Transverse colon (tissue), 4 donors: ENCODE measurements at regions not wholly inside any gene's neighbourhood (a gene's known extent, or its start where the extent isn't known, plus 50 kb on each side); places are given as distances from the start of the nearest gene placed in this dataset.

ENCODE experiments used
- CTCF ChIP-seq, 5 experiments: fragments of 200-600 bp in 3 of 5; fragments of 450-650 bp in 2 of 5; sonication (generic) in 3 of 5; IDR thresholded peaks; 1 replicate in 2 of 5; 2 replicates in 3 of 5; pipeline ENCODE4 v1.5.1; 2016 to 2017; ENCODE audit warnings: antibody characterized with exemption in 5 of 5, inconsistent platforms in 3 of 5, mild to moderate bottlenecking in 2 of 5, moderate library complexity in 1 of 5
- EP300 ChIP-seq: sonication (generic); formaldehyde crosslinking; IDR thresholded peaks from one replicate; pipeline ENCODE4 v1.6.1; 2017; ENCODE audit warnings: antibody characterized with exemption, low read depth
- POLR2A ChIP-seq: fragments of 450-650 bp; IDR thresholded peaks from one replicate; pipeline ENCODE4 v1.6.1; 2016; ENCODE audit warnings: antibody characterized with exemption, mild to moderate bottlenecking, moderate library complexity
- POLR2AphosphoS5 ChIP-seq, 3 donors: sonication (generic); formaldehyde crosslinking; IDR thresholded peaks; one replicate each; pipeline ENCODE4 v1.6.1; 2016; ENCODE audit warnings: antibody characterized with exemption in 3 of 3

DNA sequence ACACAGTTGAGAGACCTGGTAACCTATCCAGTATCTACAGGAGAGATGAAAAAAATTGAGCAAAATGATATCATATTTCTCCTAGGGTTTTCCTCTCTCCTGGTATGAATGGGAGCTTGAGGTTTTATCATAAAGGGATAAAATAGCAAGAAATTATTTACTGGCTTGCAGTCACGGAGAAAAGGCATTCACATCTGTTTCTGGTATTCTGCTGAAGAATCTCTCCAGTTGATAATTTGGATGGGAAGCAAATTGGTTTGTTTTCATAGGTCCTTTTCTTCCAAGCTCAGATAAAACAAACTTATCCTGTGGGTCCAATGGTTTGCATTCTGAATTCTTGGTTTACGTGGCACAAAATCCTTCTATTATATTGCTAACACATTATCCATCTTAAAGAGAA, 83.1 kb upstream of the GYPA start:
- no peak for TF ChIP-seq CTCF (IDR thresholded peaks at IDR 0.05)
- no peak for TF ChIP-seq POLR2A
- no peak for TF ChIP-seq EP300
- TF ChIP-seq POLR2AphosphoS5 (IDR thresholded peaks at IDR 0.05) = no peak
